ENCODE measurements at regions not wholly inside any gene's neighbourhood (a gene's known extent, or its start where the extent isn't known, plus 50 kb on each side); places are given as distances from the start of the nearest gene placed in this dataset.
"Not testable (repeated sequence)": the region's sequence is repeated elsewhere in the genome, so short reads cannot be mapped to it uniquely, and the experiment has no call there.

DNA sequence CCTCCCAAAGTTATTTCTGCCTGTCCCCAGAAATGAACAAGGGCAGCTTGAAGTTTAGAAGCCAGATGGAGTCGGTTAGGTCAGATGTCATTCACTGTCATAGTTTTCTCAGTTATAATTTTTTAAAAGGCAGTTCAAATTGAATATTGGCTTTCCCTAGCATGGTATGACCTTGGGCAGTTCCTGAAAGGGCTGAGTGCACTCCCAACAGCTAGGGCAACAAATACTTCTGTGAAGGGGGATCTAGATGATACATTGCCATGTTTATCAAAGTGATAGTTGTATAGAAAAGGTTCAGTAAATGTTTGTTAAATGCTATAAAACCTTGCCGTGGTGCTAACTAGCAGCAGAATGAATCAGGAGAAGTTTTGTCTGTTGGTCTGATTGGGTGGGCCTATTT is 938.1 kb upstream of the GRIA3 start:
- Histone ChIP-seq H3K9me3 (no peaks in the 10 kb centered on the region), H3K4me1 (no peaks in the 10 kb centered on the region), H3K36me3 (replicated peaks) (no peaks in the 10 kb centered on the region), H3K27me3 (ENCODE audit: low read depth) (no peaks in the 10 kb centered on the region), H3K4me3 (no peak overlapping the region)
- in situ Hi-C loops (cut with MboI; ENCODE audit: low sequenced_read_pairs) = no loop called here
- no peak for DNase-seq (ENCODE audit: low spot score in 2 of 2)

GRCh38 chrX:122246937-122247336 is 937.1 kb upstream of the GRIA3 start:
- Histone ChIP-seq H3K4me1 (no peaks in the 10 kb centered on the region), H3K36me3 (replicated peaks) (no peaks in the 10 kb centered on the region), H3K27me3 (ENCODE audit: low read depth) (no peaks in the 10 kb centered on the region), H3K4me3 (no peak overlapping the region), H3K9me3 (no peaks in the 10 kb centered on the region)
- in situ Hi-C loops (cut with MboI; ENCODE audit: low sequenced_read_pairs) = no loop called here
- no peak for DNase-seq (ENCODE audit: low spot score in 2 of 2)

- H3K36me3 ChIP-seq (replicated peaks) = no peaks in the 10 kb centered on the region
- no peaks in the 10 kb centered on the region for H3K27me3 ChIP-seq (ENCODE audit: low read depth)
- H3K4me3 ChIP-seq = no peak overlapping the region
- in situ Hi-C loops (cut with MboI; ENCODE audit: low sequenced_read_pairs) = no loop called here
- DNase-seq (ENCODE audit: low spot score in 2 of 2) = no peak
- no peaks in the 10 kb centered on the region for H3K9me3 ChIP-seq
- H3K4me1 ChIP-seq = no peaks in the 10 kb centered on the region
Measured at GRCh38 chrX:122248681-122249080, 935.4 kb upstream of the GRIA3 start.

DNA sequence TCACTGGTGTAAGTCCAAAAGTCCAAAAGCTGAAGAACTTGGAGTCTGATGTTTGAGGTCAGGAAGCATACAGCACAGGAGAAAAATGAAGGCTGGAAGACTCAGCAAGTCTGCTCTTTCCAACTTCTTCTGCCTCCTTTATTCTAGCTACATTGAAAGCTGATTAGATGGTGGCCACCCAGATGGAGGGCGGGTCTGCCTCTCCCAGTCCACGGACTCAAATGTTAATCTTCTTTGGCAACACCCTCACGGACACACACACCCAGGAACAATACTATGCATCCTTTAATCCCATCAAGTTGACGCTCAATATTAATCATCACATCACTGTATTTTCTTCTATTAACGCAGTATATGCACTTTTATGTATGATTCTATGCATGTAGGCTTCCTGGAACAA is 931.6 kb upstream of the GRIA3 start:
- no peaks in the 10 kb centered on the region for H3K27me3 ChIP-seq (ENCODE audit: low read depth)
- in situ Hi-C loops (cut with MboI; ENCODE audit: low sequenced_read_pairs) = no loop called here
- H3K9me3 ChIP-seq = no peaks in the 10 kb centered on the region
- no peak overlapping the region for H3K4me3 ChIP-seq
- no peaks in the 10 kb centered on the region for H3K36me3 ChIP-seq (replicated peaks)
- no peaks in the 10 kb centered on the region for H3K4me1 ChIP-seq
- no peak for DNase-seq (ENCODE audit: low spot score in 2 of 2)

DNA sequence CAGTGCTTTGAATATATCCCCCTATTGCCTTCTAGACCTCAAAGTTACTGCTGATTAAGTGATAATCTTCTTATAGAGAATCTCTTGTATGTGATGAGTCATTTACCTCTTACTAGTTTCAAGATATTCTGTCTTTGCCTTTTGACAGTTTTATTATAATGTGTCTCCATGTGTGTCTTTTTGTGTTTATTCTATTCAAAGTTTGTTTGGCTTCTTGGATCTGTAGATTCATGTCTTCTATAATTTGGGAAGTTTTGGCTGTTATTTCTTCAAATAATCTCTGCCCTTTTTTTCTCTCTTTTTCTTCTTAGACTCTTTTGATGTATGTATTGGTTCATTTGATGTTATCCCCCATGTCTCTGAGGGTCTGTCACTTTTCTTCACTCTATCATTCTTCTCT is 915.7 kb upstream of the GRIA3 start:
- Histone ChIP-seq H3K4me1 (no peaks in the 10 kb centered on the region), H3K4me3 (no peak overlapping the region), H3K36me3 (replicated peaks) (no peaks in the 10 kb centered on the region), H3K27me3 (ENCODE audit: low read depth) (no peaks in the 10 kb centered on the region), H3K9me3 (no peaks in the 10 kb centered on the region)
- no peak for DNase-seq (ENCODE audit: low spot score in 2 of 2)
- in situ Hi-C loops (cut with MboI; ENCODE audit: low sequenced_read_pairs) = no loop called here

DNA sequence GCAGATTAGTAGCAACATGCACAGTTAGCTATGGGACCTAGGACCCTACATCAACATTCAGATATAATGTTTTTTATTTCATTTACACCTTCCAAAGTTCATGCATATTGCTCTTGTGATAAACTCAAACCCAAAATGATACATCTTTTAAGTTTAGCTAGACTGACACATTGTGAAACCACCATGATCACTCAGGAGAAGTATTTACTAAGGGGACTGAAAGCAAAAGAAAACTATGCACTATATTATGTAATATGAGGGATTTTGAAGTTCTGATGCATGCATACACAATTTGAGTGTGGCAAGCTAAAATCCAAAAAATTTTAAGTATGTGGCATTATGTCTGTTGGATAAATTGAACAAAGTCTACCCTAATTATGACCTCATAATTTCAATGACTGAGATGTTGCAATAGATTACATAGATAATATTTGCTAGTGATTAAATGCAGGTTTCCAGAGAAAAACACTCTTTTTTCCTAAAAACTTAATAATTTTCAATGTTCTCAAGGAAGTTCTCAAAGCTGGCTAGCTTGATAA is 914.8 kb upstream of the GRIA3 start:
- no peaks in the 10 kb centered on the region for H3K36me3 ChIP-seq (replicated peaks)
- DNase-seq (ENCODE audit: low spot score in 2 of 2) = no peak
- no peak overlapping the region for H3K4me3 ChIP-seq
- in situ Hi-C loops (cut with MboI; ENCODE audit: low sequenced_read_pairs) = no loop called here
- H3K27me3 ChIP-seq (ENCODE audit: low read depth) = no peaks in the 10 kb centered on the region
- H3K9me3 ChIP-seq = no peaks in the 10 kb centered on the region
- H3K4me1 ChIP-seq = no peaks in the 10 kb centered on the region

GRCh38 chrX:122270809-122271494 is 913.1 kb upstream of the GRIA3 start:
- no peaks in the 10 kb centered on the region for H3K4me1 ChIP-seq
- DNase-seq (ENCODE audit: low spot score in 2 of 2) = no peak
- no peak overlapping the region for H3K4me3 ChIP-seq
- no peaks in the 10 kb centered on the region for H3K9me3 ChIP-seq
- H3K27me3 ChIP-seq (ENCODE audit: low read depth) = no peaks in the 10 kb centered on the region
- no peaks in the 10 kb centered on the region for H3K36me3 ChIP-seq (replicated peaks)
- in situ Hi-C loops (cut with MboI; ENCODE audit: low sequenced_read_pairs) = no loop called here

- no peak overlapping the region for H3K4me3 ChIP-seq
- DNase-seq (ENCODE audit: low spot score in 2 of 2) = no peak
- H3K36me3 ChIP-seq (replicated peaks) = no peaks in the 10 kb centered on the region
- in situ Hi-C loops (cut with MboI; ENCODE audit: low sequenced_read_pairs) = no loop called here
- H3K4me1 ChIP-seq = no peaks in the 10 kb centered on the region
- H3K27me3 ChIP-seq (ENCODE audit: low read depth) = no peaks in the 10 kb centered on the region
- no peaks in the 10 kb centered on the region for H3K9me3 ChIP-seq
Measured at GRCh38 chrX:122272011-122272410, 912.1 kb upstream of the GRIA3 start.

DNA sequence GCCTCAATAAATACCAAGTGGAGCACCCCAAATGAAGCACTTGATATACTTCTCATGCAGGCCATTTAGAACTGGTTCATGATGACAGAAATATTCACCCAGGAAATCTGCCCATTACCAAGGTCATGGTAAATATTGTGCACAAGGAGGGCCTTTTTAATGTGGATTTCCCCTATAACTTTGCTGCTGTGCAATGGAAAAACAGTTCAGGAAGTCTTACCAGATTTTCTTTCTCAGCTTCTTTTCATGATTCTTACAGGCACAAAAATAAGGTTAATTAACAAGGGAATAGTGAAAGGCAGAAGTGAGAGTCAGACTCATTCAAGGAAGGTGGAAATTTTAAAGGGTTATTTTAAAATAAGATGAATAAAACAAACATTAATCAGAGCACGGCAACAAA is 904.3 kb upstream of the GRIA3 start:
- H3K9me3 ChIP-seq = no peaks in the 10 kb centered on the region
- H3K36me3 ChIP-seq (replicated peaks) = no peaks in the 10 kb centered on the region
- no peak overlapping the region for H3K4me3 ChIP-seq
- in situ Hi-C loops (cut with MboI; ENCODE audit: low sequenced_read_pairs) = no loop called here
- DNase-seq (ENCODE audit: low spot score in 2 of 2) = no peak
- no peaks in the 10 kb centered on the region for H3K4me1 ChIP-seq
- no peaks in the 10 kb centered on the region for H3K27me3 ChIP-seq (ENCODE audit: low read depth)

GRCh38 chrX:122299822-122300221 is 884.3 kb upstream of the GRIA3 start:
- H3K4me3 ChIP-seq; DNase-seq (ENCODE audit: low spot score in 2 of 2); in situ Hi-C loops (cut with MboI; ENCODE audit: low sequenced_read_pairs); H3K27me3 ChIP-seq (ENCODE audit: low read depth); H3K9me3 ChIP-seq; H3K36me3 ChIP-seq (replicated peaks); H3K4me1 ChIP-seq: not testable (repeated sequence)

GRCh38 chrX:122301491-122301890 is 882.6 kb upstream of the GRIA3 start:
- Histone ChIP-seq H3K36me3 (replicated peaks) (no peaks in the 10 kb centered on the region), H3K4me1 (no peaks in the 10 kb centered on the region), H3K4me3 (no peak overlapping the region), H3K9me3 (no peaks in the 10 kb centered on the region), H3K27me3 (ENCODE audit: low read depth) (no peaks in the 10 kb centered on the region)
- DNase-seq (ENCODE audit: low spot score in 2 of 2) = no peak
- in situ Hi-C loops (cut with MboI; ENCODE audit: low sequenced_read_pairs) = no loop called here

DNA sequence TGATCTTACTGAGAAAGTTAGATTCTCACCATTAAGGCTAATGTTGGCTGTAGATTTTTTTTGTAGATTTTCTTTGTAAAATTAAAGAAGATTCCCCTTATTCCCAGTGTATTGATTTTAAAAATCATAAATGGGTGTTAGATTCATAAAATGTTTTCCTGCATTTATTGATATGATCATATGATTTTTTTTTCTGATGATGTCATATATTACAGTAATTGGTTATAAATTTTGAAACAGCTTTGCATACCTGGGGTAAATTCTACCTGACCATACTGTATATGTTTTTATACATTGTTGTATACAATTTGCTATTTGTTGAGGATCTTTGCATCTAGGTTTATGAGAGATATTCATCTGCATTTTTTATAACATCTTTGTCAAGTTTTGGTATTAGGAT is 880.3 kb upstream of the GRIA3 start:
- no peaks in the 10 kb centered on the region for H3K9me3 ChIP-seq
- H3K27me3 ChIP-seq (ENCODE audit: low read depth) = no peaks in the 10 kb centered on the region
- DNase-seq (ENCODE audit: low spot score in 2 of 2) = no peak
- in situ Hi-C loops (cut with MboI; ENCODE audit: low sequenced_read_pairs) = no loop called here
- H3K36me3 ChIP-seq (replicated peaks) = no peaks in the 10 kb centered on the region
- no peaks in the 10 kb centered on the region for H3K4me1 ChIP-seq
- H3K4me3 ChIP-seq = no peak overlapping the region

GRCh38 chrX:122344816-122345215 is 839.3 kb upstream of the GRIA3 start:
- DNase-seq (ENCODE audit: low spot score in 2 of 2) = no peak
- H3K4me1 ChIP-seq = no peaks in the 10 kb centered on the region
- H3K36me3 ChIP-seq (replicated peaks) = no peaks in the 10 kb centered on the region
- no peak overlapping the region for H3K4me3 ChIP-seq
- in situ Hi-C loops (cut with MboI; ENCODE audit: low sequenced_read_pairs) = no loop called here
- H3K9me3 ChIP-seq = no peaks in the 10 kb centered on the region
- no peaks in the 10 kb centered on the region for H3K27me3 ChIP-seq (ENCODE audit: low read depth)

GRCh38 chrX:122363112-122363795 is 820.8 kb upstream of the GRIA3 start:
- Histone ChIP-seq H3K36me3 (replicated peaks) (no peaks in the 10 kb centered on the region), H3K4me3 (no peak overlapping the region), H3K27me3 (ENCODE audit: low read depth) (no peaks in the 10 kb centered on the region), H3K4me1 (no peaks in the 10 kb centered on the region), H3K9me3 (no peaks in the 10 kb centered on the region)
- no peak for DNase-seq (ENCODE audit: low spot score in 2 of 2)
- in situ Hi-C loops (cut with MboI; ENCODE audit: low sequenced_read_pairs) = no loop called here

Measured in HAP-1 (cell line).